ENCODE measurements at regions not wholly inside any gene's neighbourhood (a gene's known extent, or its start where the extent isn't known, plus 50 kb on each side); places are given as distances from the start of the nearest gene placed in this dataset.

- Histone ChIP-seq H3K27ac (ENCODE audit: low read depth, low read length) (no peak overlapping the region; the same call in 1 of the 2 replicates), H4K91ac (replicated peaks; ENCODE audit: insufficient read length, low read length) (no peak overlapping the region), H2AFZ (ENCODE audit: low read length) (no peak overlapping the region), H3K23me2 (ENCODE audit: low read depth, low read length) (peaks cover 3% of the 10 kb centered on the region; the same call in 1 of the 2 replicates), H3K56ac (replicated peaks; ENCODE audit: insufficient read length, low read depth, low read length) (no peak overlapping the region), H2BK120ac (replicated peaks; ENCODE audit: low read depth, low read length) (no peak overlapping the region), H3K18ac (ENCODE audit: extremely low read depth, low read length) (no peak overlapping the region), H3K23ac (ENCODE audit: insufficient read length) (no peak overlapping the region), H3K27me3 (replicated peaks in 1 of 4; ENCODE audit: control insufficient read depth in 3 of 4, extremely low read depth in 1 of 4, insufficient read depth in 3 of 4, low read length in 3 of 4) (no peaks in the 10 kb centered on the region), H3K4ac (replicated peaks; ENCODE audit: insufficient read length, low read depth, low read length) (no peak overlapping the region), H3K14ac (ENCODE audit: insufficient read length) (no peak overlapping the region), H4K8ac (ENCODE audit: extremely low read depth, insufficient read depth, low read length) (no peak overlapping the region), H2BK12ac (ENCODE audit: low read depth, low read length) (no peak overlapping the region), H3K79me1 (ENCODE audit: low read depth, low read length) (no peaks in the 10 kb centered on the region), H2BK20ac (ENCODE audit: low read length) (no peak overlapping the region), H3K79me2 (ENCODE audit: control insufficient read depth in 1 of 2, insufficient read depth in 2 of 2, low read length in 2 of 2) (no peaks in the 10 kb centered on the region), H3K9me3 (ENCODE audit: insufficient read depth in 2 of 2, low read depth in 1 of 2, low read length in 1 of 2) (no peaks in the 10 kb centered on the region), H2AK5ac (ENCODE audit: low read depth, low read length) (no peak overlapping the region), H2BK15ac (ENCODE audit: low read length) (no peak overlapping the region), H3K4me3 (ENCODE audit: extremely low read depth in 1 of 4, insufficient read depth in 2 of 4, low read depth in 3 of 4, low read length in 4 of 4) (no peak overlapping the region), H3K4me1 (replicated peaks in 1 of 4; ENCODE audit: control insufficient read depth in 3 of 4, insufficient read depth in 4 of 4, low read length in 3 of 4) (no peaks in the 10 kb centered on the region), H3K9ac (replicated peaks in 1 of 4; ENCODE audit: extremely low read depth in 1 of 4, low read depth in 3 of 4, low read length in 3 of 4) (no peak overlapping the region), H2BK5ac (ENCODE audit: low read depth, low read length) (no peak overlapping the region), H3K4me2 (ENCODE audit: insufficient read depth in 1 of 2, low read depth in 2 of 2, low read length in 2 of 2) (no peak overlapping the region), H4K20me1 (replicated peaks in 1 of 2; ENCODE audit: control insufficient read depth in 1 of 2, insufficient read depth in 2 of 2, low read length in 2 of 2) (no peaks in the 10 kb centered on the region), H3K36me3 (ENCODE audit: control insufficient read depth in 2 of 4, insufficient read depth in 4 of 4, low read length in 3 of 4) (no peaks in the 10 kb centered on the region), H4K5ac (ENCODE audit: insufficient read length, low read depth, low read length) (no peak overlapping the region)
- no peak for FAIRE-seq
- POLR2A ChIA-PET (ENCODE audit: partially characterized antibody): no interaction called here
- CTCF ChIA-PET (ENCODE audit: partially characterized antibody): interaction anchor here (1.2 to 1.4 kb wide), 2 partner anchors 56 to 255 kb away, joined by 3 to 4 read pairs; no protein-coding TSS in a partner anchor
- no peak for DNase-seq (ENCODE audit: low read depth in 1 of 2, low spot score in 2 of 2)
- TF ChIP-seq POLR2A (IDR thresholded peaks at IDR 0.05; ENCODE audit: control extremely low read depth in 1 of 2, low read depth in 2 of 2, low read length in 2 of 2) (no peak), POU5F1 (IDR thresholded peaks at IDR 0.05; ENCODE audit: low read depth, low read length) (no peak), HDAC6 (IDR thresholded peaks at IDR 0.05; ENCODE audit: low read depth, low read length) (no peak), RBBP5 (IDR thresholded peaks at IDR 0.05; ENCODE audit: borderline replicate concordance, low read depth, low read length) (no peak), JUN (IDR thresholded peaks at IDR 0.05; ENCODE audit: low read depth, low read length) (no peak), ZNF274 (IDR thresholded peaks at IDR 0.05; ENCODE audit: borderline replicate concordance, extremely low read depth, low read length) (no peak)
- 83% methylated on average over 5 of the region's 5 CpGs; no CpG with 5 or more reads in 1 of the 2 experiments for WGBS, 2 experiments (ENCODE audit: extremely low coverage in 1 of 2, insufficient coverage in 1 of 2, insufficient read length in 1 of 2, insufficient replicate concordance in 2 of 2, low coverage in 1 of 2, low lambda C conversion rate in 2 of 2, missing lambda C conversion rate in 1 of 2)
Observed at GRCh38 chr15:93716615-93717231, 514.6 kb upstream of the MCTP2 start.

Data from H1 (cell line).